SK-N-SH treated with all-trans-retinoic acid at 6 μM for 48 hours (cell line): ENCODE measurements at regions not wholly inside any gene's neighbourhood (a gene's known extent, or its start where the extent isn't known, plus 50 kb on each side); places are given as distances from the start of the nearest gene placed in this dataset.

Source experiments
- ATAC-seq: fragments of 200-7000 bp; cut with Tn5 transposase; 3 replicates; pipeline ENCODE4 v1.9.1; 2020; ENCODE audit warnings: mild to moderate bottlenecking, moderate library complexity
- ARNTL ChIP-seq: fragments of 450-650 bp; formaldehyde crosslinking; IDR thresholded peaks from 2 replicates; pipeline ENCODE4 v1.5.0; 2020; ENCODE audit warnings: low read depth, mild to moderate bottlenecking, moderate library complexity, borderline replicate concordance
- BACH2 ChIP-seq: fragments of 250-450 bp; sonication (Bioruptor Pico); IDR thresholded peaks from 2 replicates; pipeline ENCODE4 v1.9.0; 2021; ENCODE audit warnings: mild to moderate bottlenecking, borderline replicate concordance
- CSDC2 ChIP-seq: fragments of 250-450 bp; sonication (Bioruptor Pico); IDR thresholded peaks from 2 replicates; pipeline ENCODE4 v1.5.0; 2020; ENCODE audit warnings: mild to moderate bottlenecking, moderate library complexity
- ESRRG ChIP-seq: fragments of 250-450 bp; sonication (Bioruptor Pico); IDR thresholded peaks from 2 replicates; pipeline ENCODE4 v1.6.1; 2021; ENCODE audit warnings: mild to moderate bottlenecking
- GLIS3 ChIP-seq: fragments of 250-450 bp; sonication (Bioruptor Pico); IDR thresholded peaks from 2 replicates; pipeline ENCODE4 v1.5.0; 2020; ENCODE audit warnings: mild to moderate bottlenecking, moderate library complexity
- ISL1 ChIP-seq: fragments of 250-450 bp; sonication (Bioruptor Pico); IDR thresholded peaks from 2 replicates; pipeline ENCODE4 v2.1.2; 2022; ENCODE audit warnings: mild to moderate bottlenecking, moderate library complexity
- OSR1 ChIP-seq: fragments of 250-450 bp; sonication (Bioruptor Pico); IDR thresholded peaks from 2 replicates; pipeline ENCODE4 v1.8.0; 2022; ENCODE audit warnings: moderate library complexity, mild to moderate bottlenecking, inconsistent platforms
- PPARA ChIP-seq: fragments of 250-450 bp; sonication (Bioruptor Pico); IDR thresholded peaks from 2 replicates; pipeline ENCODE4 v1.5.0; 2020; ENCODE audit warnings: mild to moderate bottlenecking, borderline replicate concordance
- RARB ChIP-seq: fragments of 250-450 bp; sonication (Bioruptor Pico); IDR thresholded peaks from 2 replicates; pipeline ENCODE4 v1.8.0; 2021; ENCODE audit warnings: mild to moderate bottlenecking, moderate library complexity
- SNAI2 ChIP-seq: fragments of 250-450 bp; sonication (Bioruptor Pico); IDR thresholded peaks from 2 replicates; pipeline ENCODE4 v1.5.0; 2020; ENCODE audit warnings: mild to moderate bottlenecking, moderate library complexity
- TCF4 ChIP-seq: fragments of 250-450 bp; sonication (Bioruptor Pico); IDR thresholded peaks from 2 replicates; pipeline ENCODE4 v1.8.0; 2021; ENCODE audit warnings: mild to moderate bottlenecking, moderate library complexity, borderline replicate concordance
- TOX ChIP-seq: fragments of 250-450 bp; sonication (Bioruptor Pico); IDR thresholded peaks from 2 replicates; pipeline ENCODE4 v1.8.0; 2021; ENCODE audit warnings: mild to moderate bottlenecking, moderate library complexity, borderline replicate concordance
- ZC3H10 ChIP-seq: fragments of 250-450 bp; sonication (Bioruptor Pico); IDR thresholded peaks from 2 replicates; pipeline ENCODE4 v1.5.1; 2021; ENCODE audit warnings: mild to moderate bottlenecking, moderate library complexity
- ZFP3 ChIP-seq: fragments of 250-450 bp; sonication (Bioruptor Pico); IDR thresholded peaks from 2 replicates; pipeline ENCODE4 v1.5.0; 2020; ENCODE audit warnings: mild to moderate bottlenecking, moderate library complexity
- ZFP30 ChIP-seq: fragments of 450-650 bp; formaldehyde crosslinking; IDR thresholded peaks from 2 replicates; pipeline ENCODE4 v1.5.0; 2022; ENCODE audit warnings: mild to moderate bottlenecking, moderate library complexity
- ZNF565 ChIP-seq: fragments of 450-650 bp; formaldehyde crosslinking; conservative IDR thresholded peaks from 2 replicates; pipeline ENCODE4 v1.5.0; 2020; ENCODE audit warnings: low read depth, mild to moderate bottlenecking, moderate library complexity
- ZNF70 ChIP-seq: fragments of 450-650 bp; formaldehyde crosslinking; IDR thresholded peaks from 2 replicates; pipeline ENCODE4 v1.5.0; 2020; ENCODE audit warnings: mild to moderate bottlenecking, moderate library complexity
- ZNF8 ChIP-seq: fragments of 450-650 bp; formaldehyde crosslinking; IDR thresholded peaks from 2 replicates; pipeline ENCODE4 v1.5.0; 2020; ENCODE audit warnings: mild to moderate bottlenecking, moderate library complexity
- TF ChIP-seq, protein P1 (sequence below): fragments of 250-450 bp; sonication (Bioruptor Pico); IDR thresholded peaks from 2 replicates; pipeline ENCODE4 v1.8.0; 2021; ENCODE audit warnings: low read depth, mild to moderate bottlenecking, moderate library complexity, borderline replicate concordance
- TF ChIP-seq, protein P2 (sequence below): fragments of 250-450 bp; sonication (Bioruptor Pico); IDR thresholded peaks from 2 replicates; pipeline ENCODE4 v1.5.1; 2021; ENCODE audit warnings: mild to moderate bottlenecking, moderate library complexity
- TF ChIP-seq, protein P3 (sequence below): fragments of 250-450 bp; sonication (Bioruptor Pico); IDR thresholded peaks from 2 replicates; pipeline ENCODE4 v1.8.0; 2020; ENCODE audit warnings: mild to moderate bottlenecking, moderate library complexity, borderline replicate concordance
- TF ChIP-seq, protein P4 (sequence below): fragments of 250-450 bp; sonication (Bioruptor Pico); IDR thresholded peaks from 2 replicates; pipeline ENCODE4 v1.5.1; 2020; ENCODE audit warnings: low read depth, mild to moderate bottlenecking, moderate library complexity
- TF ChIP-seq, protein P5 (sequence below): fragments of 250-450 bp; sonication (Bioruptor Pico); IDR thresholded peaks from 2 replicates; pipeline ENCODE4 v1.5.0; 2020; ENCODE audit warnings: mild to moderate bottlenecking, moderate library complexity

DNA sequence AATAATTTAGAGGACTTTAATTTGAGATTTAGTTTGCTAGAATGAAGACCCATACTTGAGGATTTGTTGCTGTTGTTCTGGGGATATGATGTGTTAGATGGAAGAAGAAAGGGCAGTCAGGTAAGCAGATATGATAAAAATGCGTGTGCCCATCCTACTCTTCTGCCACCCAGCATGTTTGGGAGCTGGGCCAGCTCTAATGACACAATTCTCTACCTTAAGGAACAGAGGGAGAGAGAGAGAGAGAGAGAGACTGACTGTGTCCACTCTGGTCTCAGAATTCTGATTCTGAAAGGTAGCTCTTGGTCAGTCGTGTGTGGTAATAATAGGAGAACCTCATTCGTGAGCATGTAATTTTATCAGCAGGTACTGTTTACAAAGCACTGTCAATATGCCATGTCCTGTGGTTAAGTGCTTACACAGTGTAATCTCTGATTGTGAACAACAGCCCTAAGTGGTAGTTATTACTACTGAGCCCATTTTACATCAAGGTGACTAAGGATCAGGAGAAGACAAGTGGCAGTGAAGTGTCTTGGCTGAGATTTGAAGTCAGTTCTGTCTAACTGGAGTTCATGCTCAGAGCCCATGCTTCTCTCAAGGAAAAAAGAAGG lies 307.4 kb upstream of the SEMA6A start:
- TF ChIP-seq PPARA (CRISPR knock-in tag): no peak
- no peak for TF ChIP-seq GLIS3
- no peak for TF ChIP-seq ARNTL
- no peak for TF ChIP-seq TCF4
- TF ChIP-seq TOX (CRISPR knock-in tag): no peak
- TF ChIP-seq ESRRG: no peak
- TF ChIP-seq ZFP30 (CRISPR knock-in tag): no peak
- no peak for TF ChIP-seq ZNF565 (CRISPR knock-in tag)
- no peak for TF ChIP-seq OSR1
- TF ChIP-seq CSDC2 (CRISPR knock-in tag): no peak
- TF ChIP-seq, protein P1, sequence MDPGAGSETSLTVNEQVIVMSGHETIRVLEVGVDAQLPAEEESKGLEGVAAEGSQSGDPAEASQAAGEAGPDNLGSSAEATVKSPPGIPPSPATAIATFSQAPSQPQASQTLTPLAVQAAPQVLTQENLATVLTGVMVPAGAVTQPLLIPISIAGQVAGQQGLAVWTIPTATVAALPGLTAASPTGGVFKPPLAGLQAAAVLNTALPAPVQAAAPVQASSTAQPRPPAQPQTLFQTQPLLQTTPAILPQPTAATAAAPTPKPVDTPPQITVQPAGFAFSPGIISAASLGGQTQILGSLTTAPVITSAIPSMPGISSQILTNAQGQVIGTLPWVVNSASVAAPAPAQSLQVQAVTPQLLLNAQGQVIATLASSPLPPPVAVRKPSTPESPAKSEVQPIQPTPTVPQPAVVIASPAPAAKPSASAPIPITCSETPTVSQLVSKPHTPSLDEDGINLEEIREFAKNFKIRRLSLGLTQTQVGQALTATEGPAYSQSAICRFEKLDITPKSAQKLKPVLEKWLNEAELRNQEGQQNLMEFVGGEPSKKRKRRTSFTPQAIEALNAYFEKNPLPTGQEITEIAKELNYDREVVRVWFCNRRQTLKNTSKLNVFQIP: no peak
- no peak for TF ChIP-seq ZNF70
- no peak for ATAC-seq

DNA sequence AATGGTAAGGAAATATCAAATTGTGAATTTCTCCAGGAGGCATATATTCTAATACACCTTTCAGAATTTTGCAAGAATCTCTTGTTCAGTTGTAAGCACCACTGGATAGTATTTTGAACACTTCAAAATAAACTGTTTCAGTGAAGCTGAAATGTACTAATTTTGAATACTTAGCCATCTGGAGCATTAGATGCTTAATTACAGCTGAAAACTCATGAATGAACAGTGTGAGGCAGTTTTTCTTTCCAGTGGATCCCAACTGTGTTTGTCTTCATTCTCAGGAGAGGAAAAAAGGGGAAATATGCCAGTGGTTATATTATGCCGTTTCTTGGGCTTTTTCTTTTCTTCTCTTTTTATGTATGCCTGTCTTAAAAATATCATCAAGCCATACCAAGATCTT lies 306.0 kb upstream of the SEMA6A start:
- no peak for ATAC-seq
- TF ChIP-seq, protein P2, sequence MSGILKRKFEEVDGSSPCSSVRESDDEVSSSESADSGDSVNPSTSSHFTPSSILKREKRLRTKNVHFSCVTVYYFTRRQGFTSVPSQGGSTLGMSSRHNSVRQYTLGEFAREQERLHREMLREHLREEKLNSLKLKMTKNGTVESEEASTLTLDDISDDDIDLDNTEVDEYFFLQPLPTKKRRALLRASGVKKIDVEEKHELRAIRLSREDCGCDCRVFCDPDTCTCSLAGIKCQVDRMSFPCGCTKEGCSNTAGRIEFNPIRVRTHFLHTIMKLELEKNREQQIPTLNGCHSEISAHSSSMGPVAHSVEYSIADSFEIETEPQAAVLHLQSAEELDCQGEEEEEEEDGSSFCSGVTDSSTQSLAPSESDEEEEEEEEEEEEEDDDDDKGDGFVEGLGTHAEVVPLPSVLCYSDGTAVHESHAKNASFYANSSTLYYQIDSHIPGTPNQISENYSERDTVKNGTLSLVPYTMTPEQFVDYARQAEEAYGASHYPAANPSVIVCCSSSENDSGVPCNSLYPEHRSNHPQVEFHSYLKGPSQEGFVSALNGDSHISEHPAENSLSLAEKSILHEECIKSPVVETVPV (CRISPR knock-in tag): no peak
- TF ChIP-seq ZNF565 (CRISPR knock-in tag): no peak
- TF ChIP-seq GLIS3: no peak
- TF ChIP-seq, protein P3, sequence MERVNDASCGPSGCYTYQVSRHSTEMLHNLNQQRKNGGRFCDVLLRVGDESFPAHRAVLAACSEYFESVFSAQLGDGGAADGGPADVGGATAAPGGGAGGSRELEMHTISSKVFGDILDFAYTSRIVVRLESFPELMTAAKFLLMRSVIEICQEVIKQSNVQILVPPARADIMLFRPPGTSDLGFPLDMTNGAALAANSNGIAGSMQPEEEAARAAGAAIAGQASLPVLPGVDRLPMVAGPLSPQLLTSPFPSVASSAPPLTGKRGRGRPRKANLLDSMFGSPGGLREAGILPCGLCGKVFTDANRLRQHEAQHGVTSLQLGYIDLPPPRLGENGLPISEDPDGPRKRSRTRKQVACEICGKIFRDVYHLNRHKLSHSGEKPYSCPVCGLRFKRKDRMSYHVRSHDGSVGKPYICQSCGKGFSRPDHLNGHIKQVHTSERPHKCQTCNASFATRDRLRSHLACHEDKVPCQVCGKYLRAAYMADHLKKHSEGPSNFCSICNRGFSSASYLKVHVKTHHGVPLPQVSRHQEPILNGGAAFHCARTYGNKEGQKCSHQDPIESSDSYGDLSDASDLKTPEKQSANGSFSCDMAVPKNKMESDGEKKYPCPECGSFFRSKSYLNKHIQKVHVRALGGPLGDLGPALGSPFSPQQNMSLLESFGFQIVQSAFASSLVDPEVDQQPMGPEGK (CRISPR knock-in tag): no peak
- TF ChIP-seq, protein P4, sequence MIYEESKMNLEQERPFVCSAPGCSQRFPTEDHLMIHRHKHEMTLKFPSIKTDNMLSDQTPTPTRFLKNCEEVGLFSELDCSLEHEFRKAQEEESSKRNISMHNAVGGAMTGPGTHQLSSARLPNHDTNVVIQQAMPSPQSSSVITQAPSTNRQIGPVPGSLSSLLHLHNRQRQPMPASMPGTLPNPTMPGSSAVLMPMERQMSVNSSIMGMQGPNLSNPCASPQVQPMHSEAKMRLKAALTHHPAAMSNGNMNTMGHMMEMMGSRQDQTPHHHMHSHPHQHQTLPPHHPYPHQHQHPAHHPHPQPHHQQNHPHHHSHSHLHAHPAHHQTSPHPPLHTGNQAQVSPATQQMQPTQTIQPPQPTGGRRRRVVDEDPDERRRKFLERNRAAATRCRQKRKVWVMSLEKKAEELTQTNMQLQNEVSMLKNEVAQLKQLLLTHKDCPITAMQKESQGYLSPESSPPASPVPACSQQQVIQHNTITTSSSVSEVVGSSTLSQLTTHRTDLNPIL (CRISPR knock-in tag): no peak
- TF ChIP-seq ZNF8 (CRISPR knock-in tag): no peak
- TF ChIP-seq TOX (CRISPR knock-in tag): no peak
- TF ChIP-seq RARB: no peak
- no peak for TF ChIP-seq ARNTL
- no peak for TF ChIP-seq BACH2 (CRISPR knock-in tag)
- TF ChIP-seq ZFP3 (CRISPR knock-in tag): no peak
- TF ChIP-seq ESRRG: no peak
- TF ChIP-seq ZNF70: no peak
- TF ChIP-seq, protein P5, sequence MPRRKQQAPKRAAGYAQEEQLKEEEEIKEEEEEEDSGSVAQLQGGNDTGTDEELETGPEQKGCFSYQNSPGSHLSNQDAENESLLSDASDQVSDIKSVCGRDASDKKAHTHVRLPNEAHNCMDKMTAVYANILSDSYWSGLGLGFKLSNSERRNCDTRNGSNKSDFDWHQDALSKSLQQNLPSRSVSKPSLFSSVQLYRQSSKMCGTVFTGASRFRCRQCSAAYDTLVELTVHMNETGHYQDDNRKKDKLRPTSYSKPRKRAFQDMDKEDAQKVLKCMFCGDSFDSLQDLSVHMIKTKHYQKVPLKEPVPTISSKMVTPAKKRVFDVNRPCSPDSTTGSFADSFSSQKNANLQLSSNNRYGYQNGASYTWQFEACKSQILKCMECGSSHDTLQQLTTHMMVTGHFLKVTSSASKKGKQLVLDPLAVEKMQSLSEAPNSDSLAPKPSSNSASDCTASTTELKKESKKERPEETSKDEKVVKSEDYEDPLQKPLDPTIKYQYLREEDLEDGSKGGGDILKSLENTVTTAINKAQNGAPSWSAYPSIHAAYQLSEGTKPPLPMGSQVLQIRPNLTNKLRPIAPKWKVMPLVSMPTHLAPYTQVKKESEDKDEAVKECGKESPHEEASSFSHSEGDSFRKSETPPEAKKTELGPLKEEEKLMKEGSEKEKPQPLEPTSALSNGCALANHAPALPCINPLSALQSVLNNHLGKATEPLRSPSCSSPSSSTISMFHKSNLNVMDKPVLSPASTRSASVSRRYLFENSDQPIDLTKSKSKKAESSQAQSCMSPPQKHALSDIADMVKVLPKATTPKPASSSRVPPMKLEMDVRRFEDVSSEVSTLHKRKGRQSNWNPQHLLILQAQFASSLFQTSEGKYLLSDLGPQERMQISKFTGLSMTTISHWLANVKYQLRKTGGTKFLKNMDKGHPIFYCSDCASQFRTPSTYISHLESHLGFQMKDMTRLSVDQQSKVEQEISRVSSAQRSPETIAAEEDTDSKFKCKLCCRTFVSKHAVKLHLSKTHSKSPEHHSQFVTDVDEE (CRISPR knock-in tag): no peak
- no peak for TF ChIP-seq SNAI2
- TF ChIP-seq OSR1: no peak

DNA sequence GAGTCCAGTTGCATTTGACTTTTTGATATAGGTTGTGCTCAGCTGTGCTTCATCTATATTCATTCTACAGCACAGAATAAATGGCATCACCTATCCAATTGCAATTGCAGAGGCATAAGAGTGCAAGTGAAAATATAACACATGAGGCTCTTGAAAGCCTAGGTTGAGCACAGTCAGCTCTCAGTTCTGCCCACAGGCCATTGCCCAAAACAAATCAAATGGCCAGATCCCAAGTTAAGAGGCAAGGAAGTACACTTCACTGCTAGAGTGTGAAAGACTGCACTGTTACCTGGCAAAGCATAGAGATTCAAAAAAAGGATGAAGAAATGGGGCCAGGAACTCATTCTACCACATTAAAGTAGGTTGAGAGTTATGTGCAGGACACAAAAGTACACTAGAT lies 305.5 kb upstream of the SEMA6A start:
- no peak for ATAC-seq
- no peak for TF ChIP-seq ZC3H10 (CRISPR knock-in tag)
- TF ChIP-seq ISL1 (CRISPR knock-in tag): no peak
- TF ChIP-seq ZFP30 (CRISPR knock-in tag): no peak
- no peak for TF ChIP-seq RARB
- no peak for TF ChIP-seq ZNF8 (CRISPR knock-in tag)
- no peak for TF ChIP-seq GLIS3
